Osteoblast (primary cell): ENCODE measurements at regions not wholly inside any gene's neighbourhood (a gene's known extent, or its start where the extent isn't known, plus 50 kb on each side); places are given as distances from the start of the nearest gene placed in this dataset.

Experiments
- DNase-seq: peaks from one replicate; pipeline ENCODE4 v3.0.0; 2011; ENCODE audit warnings: low spot score, mixed read lengths; ENCODE audit not compliant: insufficient read length; ENCODE audit errors: missing footprints
- H2AFZ ChIP-seq: 2 replicates; pipeline ENCODE4 v1.6.0; 2011; ENCODE audit warnings: mild to moderate bottlenecking, low read length
- H3K27ac ChIP-seq: 2 replicates; pipeline ENCODE4 v1.5.1; 2011; ENCODE audit warnings: mild to moderate bottlenecking, low read depth, low read length, moderate library complexity
- H3K27me3 ChIP-seq: 2 replicates; pipeline ENCODE4 v1.6.0; 2012; ENCODE audit warnings: mild to moderate bottlenecking, control low read depth, inconsistent platforms, low read length, moderate library complexity; ENCODE audit not compliant: insufficient read depth
- H3K36me3 ChIP-seq: 2 replicates; pipeline ENCODE4 v1.5.1; 2011; ENCODE audit warnings: mild to moderate bottlenecking, low read length, control low read depth, moderate library complexity; ENCODE audit not compliant: insufficient read depth
- H3K4me1 ChIP-seq: 2 replicates; pipeline ENCODE4 v1.5.1; 2011; ENCODE audit warnings: mild to moderate bottlenecking, low read length, control low read depth, moderate library complexity; ENCODE audit not compliant: insufficient read depth
- H3K4me2 ChIP-seq: 2 replicates; pipeline ENCODE4 v1.6.0; 2011; ENCODE audit warnings: mild to moderate bottlenecking, low read length; ENCODE audit not compliant: insufficient read depth
- H3K4me3 ChIP-seq: fragments of 200-600 bp; sonication (generic); 3 replicates; pipeline ENCODE4 v1.5.1; 2012; ENCODE audit warnings: mild to moderate bottlenecking, low read length, inconsistent platforms; ENCODE audit not compliant: insufficient read depth
- H3K79me2 ChIP-seq: 2 replicates; pipeline ENCODE4 v1.6.0; 2012; ENCODE audit warnings: mild to moderate bottlenecking, low read length, control low read depth, inconsistent platforms; ENCODE audit not compliant: insufficient read depth
- H3K9me3 ChIP-seq: 2 replicates; pipeline ENCODE4 v1.5.1; 2011; ENCODE audit warnings: low read depth, low read length, control low read depth
- H4K20me1 ChIP-seq: 2 replicates; pipeline ENCODE4 v1.6.0; 2012; ENCODE audit warnings: mild to moderate bottlenecking, low read length, control low read depth; ENCODE audit not compliant: insufficient read depth
- TF ChIP-seq, protein P1 (sequence below): IDR thresholded peaks from 2 replicates; pipeline ENCODE4 v1.5.1; 2011; ENCODE audit warnings: mild to moderate bottlenecking, low read depth, low read length, moderate library complexity; ENCODE audit errors: extremely low read depth

DNA sequence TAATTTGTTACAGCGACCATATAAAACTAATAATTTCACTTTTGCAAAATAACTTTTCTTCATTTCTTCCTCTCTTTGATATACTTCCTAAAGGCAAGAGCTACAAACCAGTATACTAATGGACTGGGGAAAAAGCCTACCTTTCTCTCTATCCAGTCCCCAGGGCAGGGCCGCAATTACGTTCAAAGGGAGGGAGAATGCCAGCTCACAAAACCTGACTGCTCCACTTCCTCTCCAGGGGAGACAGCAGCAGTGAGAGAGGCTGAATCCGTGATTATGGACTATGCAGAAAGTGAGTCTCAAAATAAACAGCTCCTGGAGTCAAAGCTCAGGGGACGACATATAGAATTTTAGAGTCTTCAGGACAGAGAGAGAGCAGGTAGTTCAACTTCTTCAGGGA is 126.9 kb upstream of the HES1 start:
- Histone ChIP-seq H3K9me3 (no peaks in the 10 kb centered on the region), H3K27me3 (peaks cover 42% of the 10 kb centered on the region), H3K27ac (no peak overlapping the region), H3K4me2 (no peak overlapping the region), H3K4me1 (peaks cover 12% of the 10 kb centered on the region), H3K79me2 (no peaks in the 10 kb centered on the region), H3K36me3 (no peaks in the 10 kb centered on the region), H4K20me1 (no peaks in the 10 kb centered on the region), H2AFZ (no peak overlapping the region), H3K4me3 (no peak overlapping the region)
- TF ChIP-seq, protein P1, sequence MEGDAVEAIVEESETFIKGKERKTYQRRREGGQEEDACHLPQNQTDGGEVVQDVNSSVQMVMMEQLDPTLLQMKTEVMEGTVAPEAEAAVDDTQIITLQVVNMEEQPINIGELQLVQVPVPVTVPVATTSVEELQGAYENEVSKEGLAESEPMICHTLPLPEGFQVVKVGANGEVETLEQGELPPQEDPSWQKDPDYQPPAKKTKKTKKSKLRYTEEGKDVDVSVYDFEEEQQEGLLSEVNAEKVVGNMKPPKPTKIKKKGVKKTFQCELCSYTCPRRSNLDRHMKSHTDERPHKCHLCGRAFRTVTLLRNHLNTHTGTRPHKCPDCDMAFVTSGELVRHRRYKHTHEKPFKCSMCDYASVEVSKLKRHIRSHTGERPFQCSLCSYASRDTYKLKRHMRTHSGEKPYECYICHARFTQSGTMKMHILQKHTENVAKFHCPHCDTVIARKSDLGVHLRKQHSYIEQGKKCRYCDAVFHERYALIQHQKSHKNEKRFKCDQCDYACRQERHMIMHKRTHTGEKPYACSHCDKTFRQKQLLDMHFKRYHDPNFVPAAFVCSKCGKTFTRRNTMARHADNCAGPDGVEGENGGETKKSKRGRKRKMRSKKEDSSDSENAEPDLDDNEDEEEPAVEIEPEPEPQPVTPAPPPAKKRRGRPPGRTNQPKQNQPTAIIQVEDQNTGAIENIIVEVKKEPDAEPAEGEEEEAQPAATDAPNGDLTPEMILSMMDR, result no peak
- DNase-seq, result no peak

- H3K4me2 ChIP-seq, result no peak overlapping the region
- no peaks in the 10 kb centered on the region for H4K20me1 ChIP-seq
- no peaks in the 10 kb centered on the region for H3K36me3 ChIP-seq
- no peak overlapping the region for H3K4me3 ChIP-seq
- H3K9me3 ChIP-seq, result no peaks in the 10 kb centered on the region
- H3K27me3 ChIP-seq, result peaks cover 46% of the 10 kb centered on the region
- DNase-seq, result no peak
- TF ChIP-seq, protein P1, result no peak
- H3K4me1 ChIP-seq, result peaks cover 5% of the 10 kb centered on the region
- H3K79me2 ChIP-seq, result no peaks in the 10 kb centered on the region
- H2AFZ ChIP-seq, result no peak overlapping the region
- no peak overlapping the region for H3K27ac ChIP-seq
These were observed 125.9 kb upstream of the HES1 start for GRCh38 chr3:194009892-194010533.

GRCh38 chr3:194011807-194012206 is 124.1 kb upstream of the HES1 start:
- Histone ChIP-seq H3K4me2 (no peak overlapping the region), H4K20me1 (no peaks in the 10 kb centered on the region), H3K9me3 (no peaks in the 10 kb centered on the region), H2AFZ (no peak overlapping the region), H3K4me3 (no peak overlapping the region), H3K27me3 (peaks cover 50% of the 10 kb centered on the region), H3K27ac (no peak overlapping the region), H3K79me2 (no peaks in the 10 kb centered on the region), H3K36me3 (no peaks in the 10 kb centered on the region), H3K4me1 (no peaks in the 10 kb centered on the region)
- DNase-seq, result no peak
- TF ChIP-seq, protein P1, result no peak

DNA sequence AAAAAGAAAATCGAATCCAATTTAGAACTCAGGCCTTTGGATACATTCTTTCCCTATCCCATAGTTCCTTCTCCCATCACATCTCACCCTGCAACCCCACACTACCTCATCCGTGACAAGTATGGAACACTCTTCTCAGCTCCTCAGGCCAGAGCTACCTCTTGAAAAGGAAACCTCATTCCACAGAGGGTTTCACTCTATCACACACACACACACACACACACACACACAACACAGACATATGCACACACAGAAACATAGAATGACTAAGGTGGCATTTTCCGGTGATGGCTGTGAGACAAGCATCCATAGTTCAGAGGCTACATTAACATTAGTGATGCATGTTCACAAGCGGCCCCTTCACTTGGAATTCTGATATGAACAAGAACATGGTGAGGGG is 122.0 kb upstream of the HES1 start:
- Histone ChIP-seq H2AFZ (no peak overlapping the region), H3K9me3 (no peaks in the 10 kb centered on the region), H3K79me2 (no peaks in the 10 kb centered on the region), H3K36me3 (no peaks in the 10 kb centered on the region), H3K27me3 (peaks cover 43% of the 10 kb centered on the region), H3K4me3 (no peak overlapping the region), H3K27ac (no peak overlapping the region), H3K4me2 (no peak overlapping the region), H4K20me1 (no peaks in the 10 kb centered on the region), H3K4me1 (no peaks in the 10 kb centered on the region)
- DNase-seq, result no peak
- TF ChIP-seq, protein P1, result no peak
